C1 segment of cervical spinal cord (tissue), 14 donors: ENCODE measurements at regions not wholly inside any gene's neighbourhood (a gene's known extent, or its start where the extent isn't known, plus 50 kb on each side); places are given as distances from the start of the nearest gene placed in this dataset.
"Not testable (repeated sequence)": the region's sequence is repeated elsewhere in the genome, so short reads cannot be mapped to it uniquely, and the experiment has no call there.

ENCODE experiments used
- DNase-seq, 14 donors: peaks; one replicate each; lab custom pipeline; 2025; lab: John Stamatoyannopoulos, UW

GRCh38 chr5:100249211-100249883 is 285.8 kb upstream of the FAM174A start:
- no peak for DNase-seq

DNA sequence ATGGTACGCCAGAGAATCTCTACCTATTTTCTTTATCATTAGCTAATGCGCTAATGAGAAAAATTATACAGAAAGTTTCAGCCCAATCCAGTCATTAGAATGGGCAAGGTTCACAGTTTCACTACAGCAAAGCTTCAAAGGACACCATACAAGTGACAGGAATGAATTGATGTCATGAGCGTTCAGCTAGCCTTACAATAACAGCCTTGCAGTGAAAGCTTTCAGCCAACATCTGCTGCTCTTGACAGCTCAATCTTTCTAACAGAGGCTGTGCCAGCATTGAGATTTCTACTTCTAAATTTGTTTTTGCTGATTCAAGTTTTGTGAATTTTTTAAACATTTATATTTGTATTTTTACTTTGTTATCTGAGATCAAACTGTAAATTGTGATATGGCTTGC is 302.4 kb upstream of the FAM174A start:
- no peak for DNase-seq

DNA sequence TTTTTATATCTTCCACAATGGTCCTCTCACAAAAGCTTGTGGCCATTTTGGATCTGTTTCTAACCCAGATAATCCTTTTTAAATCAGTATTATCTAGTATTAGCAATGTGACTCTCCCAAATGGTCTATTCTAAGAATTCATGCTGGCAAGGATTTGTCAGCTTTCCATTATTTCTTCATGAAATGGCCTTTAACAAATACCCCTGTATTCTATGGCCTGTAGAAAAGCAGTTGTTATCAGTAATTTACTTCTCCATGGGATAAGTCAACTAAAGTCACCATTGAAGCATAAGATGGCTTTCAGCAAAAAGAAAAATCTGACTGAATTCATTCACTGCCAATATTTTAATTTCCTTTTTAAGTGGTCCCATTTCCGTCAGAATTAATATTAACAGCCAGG is 346.4 kb upstream of the FAM174A start:
- DNase-seq: no peak

- no peak for DNase-seq
Measured at GRCh38 chr5:100188339-100188738, 346.8 kb upstream of the FAM174A start.

DNA sequence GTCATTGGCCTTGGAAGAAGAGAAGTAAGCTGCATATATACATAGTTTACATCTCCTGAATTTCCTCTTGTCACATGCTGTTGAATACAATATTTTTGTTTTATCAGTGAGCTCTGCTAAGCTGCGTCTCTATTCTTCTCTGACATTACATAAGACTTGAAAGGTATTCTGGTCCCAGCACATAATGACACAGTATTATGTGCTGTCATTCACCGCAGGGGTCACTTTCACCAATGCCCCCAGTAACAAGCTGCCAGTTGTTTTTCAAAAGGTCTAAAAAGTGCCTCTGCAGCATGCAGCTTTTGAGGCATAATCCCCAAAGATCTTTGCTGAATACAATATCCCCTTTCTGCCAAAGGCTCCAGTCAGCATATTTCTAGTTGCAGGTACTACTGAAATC is 349.0 kb upstream of the FAM174A start:
- no peak for DNase-seq

GRCh38 chr5:100182402-100182801 is 352.8 kb upstream of the FAM174A start:
- DNase-seq: no peak

- DNase-seq: no peak
Measured at GRCh38 chr5:100175346-100175745, 359.8 kb upstream of the FAM174A start.

DNA sequence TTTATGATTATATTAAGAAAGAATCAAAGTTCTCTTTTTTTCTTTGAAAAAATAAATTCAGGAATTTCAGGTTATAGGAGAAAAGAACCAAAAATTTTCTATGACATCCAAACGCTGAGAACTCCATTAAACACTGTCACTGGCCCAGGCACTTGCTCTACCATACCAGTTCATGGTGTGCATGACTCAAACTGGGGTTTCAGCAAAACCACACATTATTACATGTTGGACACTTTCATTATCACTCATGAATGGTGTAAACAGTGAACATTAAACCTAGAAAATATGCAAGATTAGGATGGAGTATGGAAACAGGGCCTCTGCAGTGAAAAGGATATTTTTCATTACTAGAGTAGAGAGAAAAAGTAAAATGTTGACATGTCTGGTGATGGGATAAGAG is 369.9 kb upstream of the FAM174A start:
- DNase-seq: no peak

- DNase-seq: no peak
Measured at GRCh38 chr5:100161868-100162267, 373.3 kb upstream of the FAM174A start.

GRCh38 chr5:100157066-100157465 is 378.1 kb upstream of the FAM174A start:
- no peak for DNase-seq

DNA sequence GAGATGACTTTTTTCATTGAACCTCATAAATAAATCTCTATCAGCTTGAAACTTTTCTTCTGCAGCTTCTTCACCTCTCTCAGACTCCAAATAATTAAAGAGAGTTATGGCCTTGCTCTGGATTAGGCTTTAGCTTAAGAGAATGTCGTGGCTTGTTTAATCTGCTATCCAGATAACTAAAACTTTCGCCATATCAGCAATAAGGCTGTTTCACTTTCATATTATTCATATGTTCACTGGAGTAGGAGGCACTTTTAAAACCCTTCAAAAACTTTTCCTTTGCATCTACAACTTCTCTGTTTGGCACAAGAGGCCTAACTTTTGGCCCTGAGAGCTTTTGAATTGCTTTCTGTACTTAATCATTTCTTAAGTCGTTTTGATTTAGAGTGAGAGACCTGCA is 386.9 kb upstream of the FAM174A start:
- DNase-seq: no peak

GRCh38 chr5:100142607-100143006 is 392.6 kb upstream of the FAM174A start:
- DNase-seq: no peak

DNA sequence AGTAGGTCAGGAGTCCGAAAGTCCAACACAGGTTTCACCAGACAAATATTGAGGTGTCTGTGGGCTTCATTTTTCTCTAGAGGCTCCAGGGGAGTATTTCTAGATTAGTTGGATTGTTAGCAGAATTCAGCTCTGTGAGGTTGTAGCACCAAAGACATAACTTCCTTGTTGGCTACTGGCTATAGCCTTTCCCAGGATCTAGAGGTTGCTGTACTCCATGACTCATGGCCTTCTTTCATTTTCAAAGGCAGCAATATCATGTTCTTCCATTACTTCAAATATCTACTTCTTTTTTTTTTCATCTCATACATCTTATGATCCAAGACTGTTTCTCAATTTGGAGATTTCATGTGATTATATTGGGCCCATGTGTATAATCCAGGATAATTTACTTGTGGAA is 404.0 kb upstream of the FAM174A start:
- no peak for DNase-seq

DNA sequence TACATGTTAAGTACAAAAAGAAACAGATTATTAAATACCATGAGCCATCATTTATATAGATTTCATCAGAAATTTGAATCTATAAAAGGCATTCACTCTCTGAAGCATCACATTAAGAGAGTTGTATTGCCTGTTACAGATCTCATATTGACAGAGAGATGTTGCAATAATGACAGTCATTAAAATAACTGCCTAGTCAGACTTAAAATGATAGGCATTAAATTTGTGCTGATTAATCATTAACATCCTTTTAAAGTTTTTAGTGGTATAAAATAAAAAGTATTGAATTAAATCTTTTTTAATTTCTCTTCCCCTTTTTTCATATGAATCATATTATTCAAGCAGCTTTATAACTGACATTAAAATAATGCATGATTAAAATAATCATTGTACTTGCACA is 404.9 kb upstream of the FAM174A start:
- DNase-seq: no peak

- DNase-seq: no peak
Measured at GRCh38 chr5:100119903-100120302, 415.3 kb upstream of the FAM174A start.

DNA sequence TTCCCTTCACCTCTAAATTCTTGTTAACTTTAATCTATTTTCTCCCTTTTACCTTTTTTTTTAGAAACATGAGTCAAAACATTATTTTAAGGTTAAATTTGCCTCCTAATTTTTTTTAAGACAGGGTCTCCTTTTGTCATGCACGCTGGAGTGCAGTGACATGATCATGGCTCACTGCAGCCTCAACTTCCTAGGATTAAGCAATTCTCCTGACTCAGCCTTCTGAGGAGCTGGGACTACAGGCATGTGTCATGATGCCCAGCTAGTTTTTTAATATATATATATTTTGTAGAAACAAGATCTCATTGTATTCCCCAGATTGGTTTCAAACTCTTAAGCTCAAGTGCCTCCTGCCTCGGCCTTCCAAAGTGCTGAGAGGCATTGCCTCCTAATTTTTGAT is 424.7 kb upstream of the FAM174A start:
- DNase-seq: no peak

DNA sequence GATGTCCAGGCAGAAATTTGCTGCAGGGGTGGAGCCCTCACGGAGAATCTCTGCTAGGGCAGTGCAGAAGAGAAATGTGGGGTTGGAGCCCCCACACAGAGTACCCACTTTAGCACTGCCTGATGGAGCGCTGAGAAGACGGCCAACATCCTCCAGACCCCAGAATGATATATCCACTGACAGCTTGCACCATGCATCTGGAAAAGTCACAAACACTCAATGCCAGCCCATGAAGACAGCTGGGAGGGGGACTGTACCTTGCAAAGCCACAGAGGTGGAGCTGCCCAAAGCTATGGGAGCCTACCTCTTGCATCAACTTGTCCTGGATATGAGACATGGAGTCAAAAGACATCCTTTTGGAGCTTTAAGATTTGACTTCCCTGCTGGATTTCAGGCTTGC is 426.3 kb upstream of the FAM174A start:
- DNase-seq: no peak

GRCh38 chr5:100103592-100104119 is 431.5 kb upstream of the FAM174A start:
- not testable (repeated sequence) for DNase-seq

DNA sequence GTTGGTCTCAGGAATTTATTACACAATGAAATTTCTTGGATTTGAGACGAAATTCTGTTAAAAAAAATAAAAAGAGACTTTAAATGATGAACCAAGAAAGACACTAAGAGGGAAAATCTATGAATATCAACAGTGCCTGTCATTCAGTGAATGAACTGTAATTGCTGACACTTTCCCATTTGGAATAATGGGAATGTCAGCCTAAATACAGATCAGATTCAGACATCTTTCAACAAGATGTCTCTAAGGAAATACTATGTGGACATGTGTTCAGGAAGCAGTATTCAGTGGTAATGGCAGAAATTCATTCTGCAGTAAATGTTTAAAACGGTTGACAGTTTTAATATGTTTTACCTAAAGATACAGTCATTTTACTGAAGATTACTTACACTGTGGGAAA is 433.7 kb upstream of the FAM174A start:
- not testable (repeated sequence) for DNase-seq

- DNase-seq: not testable (repeated sequence)
Measured at GRCh38 chr5:100096328-100096727, 438.8 kb upstream of the FAM174A start.

DNA sequence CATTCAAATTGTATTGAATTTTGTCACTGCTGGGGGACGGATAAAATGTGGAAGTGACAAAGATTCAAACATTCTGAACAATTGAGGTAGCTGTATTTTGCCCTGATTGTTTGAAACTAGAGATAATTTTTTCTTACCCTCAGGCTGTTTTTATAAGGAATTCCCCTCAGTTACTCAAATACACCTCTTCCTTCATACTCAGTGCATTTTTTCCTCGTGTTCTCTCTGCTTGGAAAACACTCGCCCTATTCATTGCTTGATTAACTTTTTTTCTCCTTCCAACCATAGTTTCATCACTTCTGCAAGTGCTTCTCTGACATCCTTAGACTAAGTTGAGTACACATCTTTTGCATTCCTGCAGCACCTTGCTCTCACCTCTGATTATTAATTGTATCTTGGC is 454.5 kb upstream of the FAM174A start:
- not testable (repeated sequence) for DNase-seq

DNA sequence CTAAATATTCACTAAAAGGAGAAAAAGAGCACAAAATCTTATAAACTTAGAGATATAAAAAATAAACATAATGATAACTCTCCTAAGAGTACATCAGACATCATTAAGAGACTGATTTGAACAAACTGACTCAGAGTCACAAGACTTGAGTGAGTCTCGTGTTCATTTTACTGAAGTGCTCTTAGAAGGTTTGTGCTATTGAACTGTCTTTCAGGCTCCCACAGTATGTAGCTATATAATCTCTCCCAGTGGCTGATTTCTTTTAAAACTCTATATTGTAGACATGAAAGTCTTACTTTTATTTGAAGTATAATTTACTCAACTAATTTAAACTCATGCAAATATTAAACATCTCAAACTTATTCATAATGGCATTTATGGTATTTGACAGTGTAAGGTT is 456.0 kb upstream of the FAM174A start:
- not testable (repeated sequence) for DNase-seq

- DNase-seq: not testable (repeated sequence)
Measured at GRCh38 chr5:100066020-100066419, 469.2 kb upstream of the FAM174A start.

DNA sequence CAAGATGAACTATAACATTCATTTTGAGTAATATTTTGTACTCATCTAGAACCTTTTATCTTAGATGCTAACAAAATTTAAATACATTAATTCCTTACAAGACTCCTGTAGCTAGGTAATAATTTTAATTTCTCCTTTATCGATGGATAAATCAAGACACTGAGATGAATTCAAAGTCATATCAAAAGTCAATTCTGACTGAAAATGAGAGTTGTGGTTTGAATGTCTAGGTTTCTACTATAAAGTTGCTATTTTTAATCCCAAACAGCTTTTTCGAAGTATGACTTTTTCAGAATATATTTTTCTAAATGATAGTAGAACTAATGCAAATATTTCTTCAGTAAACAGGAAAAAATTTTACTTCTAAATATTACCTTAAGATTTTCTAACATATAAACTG is 491.7 kb upstream of the FAM174A start:
- no peak for DNase-seq
